Lung (tissue), 11 donors: ENCODE measurements at regions not wholly inside any gene's neighbourhood (a gene's known extent, or its start where the extent isn't known, plus 50 kb on each side); places are given as distances from the start of the nearest gene placed in this dataset.

Experiments
- ATAC-seq: fragments of 200-7000 bp; cut with Tn5 transposase; one replicate; pipeline ENCODE4 v1.9.1; 2020; ENCODE audit warnings: moderate number of reproducible peaks; ENCODE audit not compliant: insufficient read depth, low FRiP score
- DNase-seq, 3 donors: peaks; one replicate each; pipeline ENCODE4 v3.0.0-alpha.2; 2013 to 2017
- H3K27ac ChIP-seq, 2 donors: one replicate each; pipeline ENCODE4 v1.5.1; 2013; ENCODE audit warnings: mild to moderate bottlenecking in 2 of 2, moderate library complexity in 2 of 2, control low read depth in 1 of 2, inconsistent platforms in 1 of 2, low read depth in 1 of 2, low read length in 1 of 2
- H3K27me3 ChIP-seq, 3 donors: one replicate each; pipeline ENCODE4 v1.5.1; 2013; ENCODE audit warnings: low read length in 2 of 3; ENCODE audit not compliant: control insufficient read depth in 3 of 3, insufficient read depth in 3 of 3
- H3K36me3 ChIP-seq, 4 donors: one replicate each; pipeline ENCODE4 v1.5.1; 2013; ENCODE audit warnings: low read length in 4 of 4, mild to moderate bottlenecking in 1 of 4, moderate library complexity in 1 of 4; ENCODE audit not compliant: control insufficient read depth in 4 of 4, insufficient read depth in 4 of 4
- H3K4me1 ChIP-seq, 5 donors: one replicate each; pipeline ENCODE4 v1.5.1; 2013; ENCODE audit warnings: low read length in 5 of 5, mild to moderate bottlenecking in 2 of 5, moderate library complexity in 1 of 5; ENCODE audit not compliant: control insufficient read depth in 5 of 5, insufficient read depth in 5 of 5
- H3K4me3 ChIP-seq: one replicate; pipeline ENCODE4 v1.5.1; 2013; ENCODE audit warnings: mild to moderate bottlenecking, control low read depth, moderate library complexity
- H3K9ac ChIP-seq, 2 donors: one replicate each; pipeline ENCODE4 v1.5.1; 2013; ENCODE audit warnings: low read length in 2 of 2, control low read depth in 1 of 2; ENCODE audit not compliant: insufficient read depth in 1 of 2
- H3K9me3 ChIP-seq, 4 donors: one replicate each; pipeline ENCODE4 v1.5.1; 2013; ENCODE audit warnings: low read length in 3 of 4, mild to moderate bottlenecking in 1 of 4, moderate library complexity in 1 of 4; ENCODE audit not compliant: control insufficient read depth in 4 of 4, insufficient read depth in 3 of 4
- WGBS, 2 donors: extraction: QIAGEN DNeasy Blood & Tissue Kit; methylation state at CpG; one replicate each; pipeline ENCODE4 v1.1.7; 2013; 5-methylcytosine and 5-hydroxymethylcytosine counted together
- TF ChIP-seq, protein P1 (sequence below): IDR thresholded peaks from 2 replicates; pipeline ENCODE4 v1.5.1; 2012; ENCODE audit warnings: mild to moderate bottlenecking; ENCODE audit errors: control extremely low read depth, extremely low read depth
- donor health status: control.
- donor health status: control.
- donor health status: Bipolar disorder and iron deficiency.
- donor health status: healthy.
- donor health status: DM: yes; HTN: yes; CAD: no.

DNA sequence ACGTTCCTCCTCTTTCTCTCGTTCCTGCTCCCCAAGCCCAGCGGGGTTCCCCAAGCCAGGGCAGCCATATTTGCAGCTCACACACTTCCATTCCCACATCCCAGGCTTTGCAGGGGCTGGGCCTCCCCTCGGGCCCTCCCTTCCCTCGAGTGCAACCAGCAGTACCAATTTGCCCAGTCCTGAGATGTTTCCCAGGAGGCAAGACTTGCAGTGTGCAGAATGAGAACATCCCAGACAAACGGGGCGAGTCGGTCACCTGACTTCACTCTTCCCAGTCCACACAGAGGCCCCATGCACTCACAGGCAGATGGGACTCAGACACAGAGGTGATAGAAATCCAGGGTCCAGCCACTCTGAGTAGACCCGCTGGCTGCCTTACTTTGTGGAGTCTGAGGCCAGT is 56.2 kb upstream of the SLC6A6 start:
- no peak overlapping the region for H3K9ac ChIP-seq
- no peaks in the 10 kb centered on the region for H3K36me3 ChIP-seq
- TF ChIP-seq, protein P1, sequence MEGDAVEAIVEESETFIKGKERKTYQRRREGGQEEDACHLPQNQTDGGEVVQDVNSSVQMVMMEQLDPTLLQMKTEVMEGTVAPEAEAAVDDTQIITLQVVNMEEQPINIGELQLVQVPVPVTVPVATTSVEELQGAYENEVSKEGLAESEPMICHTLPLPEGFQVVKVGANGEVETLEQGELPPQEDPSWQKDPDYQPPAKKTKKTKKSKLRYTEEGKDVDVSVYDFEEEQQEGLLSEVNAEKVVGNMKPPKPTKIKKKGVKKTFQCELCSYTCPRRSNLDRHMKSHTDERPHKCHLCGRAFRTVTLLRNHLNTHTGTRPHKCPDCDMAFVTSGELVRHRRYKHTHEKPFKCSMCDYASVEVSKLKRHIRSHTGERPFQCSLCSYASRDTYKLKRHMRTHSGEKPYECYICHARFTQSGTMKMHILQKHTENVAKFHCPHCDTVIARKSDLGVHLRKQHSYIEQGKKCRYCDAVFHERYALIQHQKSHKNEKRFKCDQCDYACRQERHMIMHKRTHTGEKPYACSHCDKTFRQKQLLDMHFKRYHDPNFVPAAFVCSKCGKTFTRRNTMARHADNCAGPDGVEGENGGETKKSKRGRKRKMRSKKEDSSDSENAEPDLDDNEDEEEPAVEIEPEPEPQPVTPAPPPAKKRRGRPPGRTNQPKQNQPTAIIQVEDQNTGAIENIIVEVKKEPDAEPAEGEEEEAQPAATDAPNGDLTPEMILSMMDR, result no peak
- peaks cover 0 to under 1% (median 0%) of the 10 kb centered on the region in 5 donors for H3K4me1 ChIP-seq
- no peak for ATAC-seq
- H3K27ac ChIP-seq, result no peak overlapping the region
- no peak overlapping the region for H3K4me3 ChIP-seq
- 86 to 93% methylated on average over 9 of the region's 9 CpGs for WGBS, 2 donors
- no peaks in the 10 kb centered on the region for H3K9me3 ChIP-seq
- H3K27me3 ChIP-seq, result no peaks in the 10 kb centered on the region
- DNase-seq, result no peak

DNA sequence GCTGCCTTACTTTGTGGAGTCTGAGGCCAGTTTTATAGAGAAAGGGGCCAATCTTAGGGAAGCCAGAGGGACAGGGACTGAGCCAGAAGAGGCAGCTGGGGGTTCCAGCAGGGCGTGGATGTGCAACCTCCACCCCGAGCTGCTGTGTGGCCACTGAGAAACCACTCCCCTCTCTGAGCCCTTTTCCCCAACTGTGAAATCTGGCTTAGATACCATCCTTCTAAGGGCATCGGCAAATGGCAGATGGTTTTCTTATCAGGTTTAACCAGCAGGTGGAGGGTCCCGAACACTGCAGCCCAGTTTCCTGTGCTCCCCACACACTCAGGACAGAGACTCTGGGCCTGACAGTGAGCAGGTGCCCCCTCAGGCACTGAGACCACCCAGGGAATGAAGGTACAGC is 55.8 kb upstream of the SLC6A6 start:
- WGBS, 2 donors, result 67 to 75% methylated on average over 4 of the region's 4 CpGs
- no peak for ATAC-seq

DNA sequence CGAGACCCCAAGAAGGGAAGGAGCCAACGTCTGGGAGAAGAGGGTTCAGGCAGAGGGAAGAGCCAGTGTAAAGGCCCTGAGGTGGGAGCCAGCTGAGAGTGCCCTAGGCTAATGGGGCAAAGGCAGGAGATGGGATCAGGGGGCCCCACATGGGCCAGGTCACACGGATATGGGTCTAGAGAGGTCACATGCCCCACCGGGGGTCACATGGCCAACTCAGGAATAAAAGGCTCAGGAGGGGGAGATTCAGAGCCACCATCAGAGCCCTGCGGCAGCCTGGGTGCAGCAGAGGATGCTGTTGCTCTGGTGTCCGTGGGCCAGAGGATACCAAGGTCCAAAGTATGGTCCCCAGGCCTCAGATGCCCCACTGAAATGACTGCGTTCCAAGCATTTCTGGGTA is 55.3 kb upstream of the SLC6A6 start:
- Histone ChIP-seq H3K4me1 (no peaks in the 10 kb centered on the region), H3K36me3 (no peaks in the 10 kb centered on the region), H3K27ac (no peak overlapping the region), H3K9me3 (no peaks in the 10 kb centered on the region), H3K4me3 (no peak overlapping the region), H3K9ac (no peak overlapping the region), H3K27me3 (no peaks in the 10 kb centered on the region)
- DNase-seq (no peak), ATAC-seq (no peak)
- TF ChIP-seq, protein P1, result no peak
- WGBS, 2 donors, result 85 to 86% methylated on average over 7 of the region's 7 CpGs

More for the DNA sequence above, 55.8 kb upstream of the SLC6A6 start:
- TF ChIP-seq, protein P1, result no peak
- no peaks in the 10 kb centered on the region for H3K27me3 ChIP-seq
- H3K9me3 ChIP-seq, result no peaks in the 10 kb centered on the region
- DNase-seq, result no peak
- no peaks in the 10 kb centered on the region for H3K4me1 ChIP-seq
- H3K4me3 ChIP-seq, result no peak overlapping the region
- H3K36me3 ChIP-seq, result no peaks in the 10 kb centered on the region
- H3K27ac ChIP-seq, result no peak overlapping the region
- no peak overlapping the region for H3K9ac ChIP-seq

DNA sequence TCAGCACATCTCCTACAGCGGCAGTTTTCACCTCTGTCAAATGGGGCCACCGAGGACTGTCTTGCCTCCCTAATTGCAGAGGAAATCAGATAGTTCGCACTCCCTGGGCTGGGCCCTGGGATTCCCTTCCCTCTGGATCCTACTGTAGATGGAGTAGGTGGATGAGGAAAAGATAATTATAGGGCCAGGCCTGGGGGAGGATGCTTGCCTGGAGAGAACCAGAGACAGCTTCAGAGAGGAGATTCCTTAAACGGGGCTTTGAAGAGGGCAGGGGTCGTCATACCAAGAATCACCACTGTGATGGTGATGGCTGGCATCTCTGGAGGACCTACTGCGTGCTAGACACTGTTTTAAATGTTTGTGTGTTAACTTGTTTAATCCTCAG is 50.8 kb upstream of the SLC6A6 start:
- no peak for ATAC-seq
- TF ChIP-seq, protein P1, result no peak
- WGBS, 2 donors, result 76 to 85% methylated on average over 6 of the region's 6 CpGs

More for the DNA sequence above, 50.8 kb upstream of the SLC6A6 start:
- Histone ChIP-seq H3K9ac (no peak overlapping the region), H3K9me3 (no peaks in the 10 kb centered on the region), H3K4me1 (no peaks in the 10 kb centered on the region), H3K27ac (no peak overlapping the region), H3K27me3 (no peaks in the 10 kb centered on the region), H3K36me3 (no peaks in the 10 kb centered on the region), H3K4me3 (no peak overlapping the region)
- DNase-seq, result no peak
